ENCODE measurements at regions not wholly inside any gene's neighbourhood (a gene's known extent, or its start where the extent isn't known, plus 50 kb on each side); places are given as distances from the start of the nearest gene placed in this dataset.

GRCh38 chrX:55336176-55336575 lies 71.5 kb upstream of the PAGE3 start:
- TF ChIP-seq, protein P1, sequence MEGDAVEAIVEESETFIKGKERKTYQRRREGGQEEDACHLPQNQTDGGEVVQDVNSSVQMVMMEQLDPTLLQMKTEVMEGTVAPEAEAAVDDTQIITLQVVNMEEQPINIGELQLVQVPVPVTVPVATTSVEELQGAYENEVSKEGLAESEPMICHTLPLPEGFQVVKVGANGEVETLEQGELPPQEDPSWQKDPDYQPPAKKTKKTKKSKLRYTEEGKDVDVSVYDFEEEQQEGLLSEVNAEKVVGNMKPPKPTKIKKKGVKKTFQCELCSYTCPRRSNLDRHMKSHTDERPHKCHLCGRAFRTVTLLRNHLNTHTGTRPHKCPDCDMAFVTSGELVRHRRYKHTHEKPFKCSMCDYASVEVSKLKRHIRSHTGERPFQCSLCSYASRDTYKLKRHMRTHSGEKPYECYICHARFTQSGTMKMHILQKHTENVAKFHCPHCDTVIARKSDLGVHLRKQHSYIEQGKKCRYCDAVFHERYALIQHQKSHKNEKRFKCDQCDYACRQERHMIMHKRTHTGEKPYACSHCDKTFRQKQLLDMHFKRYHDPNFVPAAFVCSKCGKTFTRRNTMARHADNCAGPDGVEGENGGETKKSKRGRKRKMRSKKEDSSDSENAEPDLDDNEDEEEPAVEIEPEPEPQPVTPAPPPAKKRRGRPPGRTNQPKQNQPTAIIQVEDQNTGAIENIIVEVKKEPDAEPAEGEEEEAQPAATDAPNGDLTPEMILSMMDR (conservative IDR thresholded peaks at IDR 0.05; ENCODE audit: low read depth, low read length) = no peak
- no peak for TF ChIP-seq EZH2 (IDR thresholded peaks at IDR 0.05; ENCODE audit: borderline replicate concordance, low read depth, low read length, poor library complexity, severe bottlenecking)
